Nephron (organoid): ENCODE measurements at regions not wholly inside any gene's neighbourhood (a gene's known extent, or its start where the extent isn't known, plus 50 kb on each side); places are given as distances from the start of the nearest gene placed in this dataset.
"Not testable (repeated sequence)": the region's sequence is repeated elsewhere in the genome, so short reads cannot be mapped to it uniquely, and the experiment has no call there.

Experiments
- H3K27ac Mint-ChIP-seq, 3 experiments: 2 replicates each; pipeline ENCODE4 v1.8.0; 2020; ENCODE audit warnings: mixed read lengths in 3 of 3, mild to moderate bottlenecking in 2 of 3, moderate library complexity in 1 of 3
- H3K27me3 Mint-ChIP-seq: 2 replicates; pipeline ENCODE4 v1.8.0; 2021; ENCODE audit warnings: low read depth, mild to moderate bottlenecking, moderate library complexity, mixed read lengths
- H3K36me3 Mint-ChIP-seq: 2 replicates; pipeline ENCODE4 v1.8.0; 2020; ENCODE audit warnings: low read depth, mixed read lengths
- H3K4me1 Mint-ChIP-seq: 2 replicates; pipeline ENCODE4 v1.8.0; 2020; ENCODE audit warnings: mixed read lengths
- H3K4me3 Mint-ChIP-seq, 3 experiments: 2 replicates each; pipeline ENCODE4 v1.8.0; 2020; ENCODE audit warnings: mild to moderate bottlenecking in 3 of 3, mixed read lengths in 3 of 3, moderate library complexity in 2 of 3
- H3K9me3 Mint-ChIP-seq: 2 replicates; pipeline ENCODE4 v1.8.0; 2020; ENCODE audit warnings: mixed read lengths
- CTCF ChIP-seq, 3 experiments: fragments of 200-600 bp; sonication (generic); IDR thresholded peaks; one replicate each; pipeline ENCODE4 v1.5.0; 2021; ENCODE audit warnings: antibody characterized with exemption in 3 of 3; ENCODE audit not compliant: unreplicated experiment in 3 of 3

- Mint-ChIP-seq H3K36me3 (peaks cover 10% of the 10 kb centered on the region), H3K27me3 (peaks cover 4% of the 10 kb centered on the region), H3K9me3 (peaks cover 21% of the 10 kb centered on the region), H3K4me3 (no peak overlapping the region), H3K4me1 (no peaks in the 10 kb centered on the region), H3K27ac (no peak overlapping the region)
- no peak for TF ChIP-seq CTCF (IDR thresholded peaks at IDR 0.05; ENCODE audit: unreplicated experiment in 3 of 3)
Observed at GRCh38 chr15:70514251-70514650, 249.1 kb downstream of the UACA start.

- H3K9me3 Mint-ChIP-seq = peaks cover 24% of the 10 kb centered on the region
- H3K27ac Mint-ChIP-seq = no peak overlapping the region
- H3K36me3 Mint-ChIP-seq = peaks cover 13% of the 10 kb centered on the region
- TF ChIP-seq CTCF (IDR thresholded peaks at IDR 0.05; ENCODE audit: unreplicated experiment in 3 of 3) = no peak
- H3K27me3 Mint-ChIP-seq = peaks cover 5% of the 10 kb centered on the region
- peaks cover 3% of the 10 kb centered on the region for H3K4me1 Mint-ChIP-seq
- no peak overlapping the region for H3K4me3 Mint-ChIP-seq
Observed at GRCh38 chr15:70513819-70514218, 249.5 kb downstream of the UACA start.

GRCh38 chr15:70512772-70513362, 250.5 kb downstream of the UACA start:
- TF ChIP-seq CTCF (IDR thresholded peaks at IDR 0.05; ENCODE audit: unreplicated experiment in 3 of 3) = peak in 2 of 3 experiments; percentile 19 to 24
- Mint-ChIP-seq H3K27ac (no peak overlapping the region), H3K27me3 (peaks cover 8% of the 10 kb centered on the region), H3K36me3 (peaks cover 15% of the 10 kb centered on the region), H3K9me3 (peaks cover 31% of the 10 kb centered on the region), H3K4me1 (peaks cover 8% of the 10 kb centered on the region), H3K4me3 (no peak overlapping the region)

- H3K27me3 Mint-ChIP-seq, H3K27ac Mint-ChIP-seq, H3K4me3 Mint-ChIP-seq, H3K4me1 Mint-ChIP-seq: not testable (repeated sequence)
- H3K36me3 Mint-ChIP-seq = peaks cover 15% of the 10 kb centered on the region
- peaks cover 32% of the 10 kb centered on the region for H3K9me3 Mint-ChIP-seq
Observed at GRCh38 chr15:70511972-70512587, 251.3 kb downstream of the UACA start.

- H3K36me3 Mint-ChIP-seq = peaks cover 15% of the 10 kb centered on the region
- H3K9me3 Mint-ChIP-seq = peaks cover 32% of the 10 kb centered on the region
- no peak overlapping the region for H3K27ac Mint-ChIP-seq
- peaks cover 8% of the 10 kb centered on the region for H3K27me3 Mint-ChIP-seq
- TF ChIP-seq CTCF (IDR thresholded peaks at IDR 0.05; ENCODE audit: unreplicated experiment in 3 of 3) = no peak
- no peak overlapping the region for H3K4me3 Mint-ChIP-seq
- H3K4me1 Mint-ChIP-seq = peaks cover 22% of the 10 kb centered on the region
Observed at GRCh38 chr15:70510433-70510832, 252.9 kb downstream of the UACA start.

- Mint-ChIP-seq H3K4me1 (peaks cover 26% of the 10 kb centered on the region), H3K4me3 (no peak overlapping the region), H3K27me3 (peaks cover 8% of the 10 kb centered on the region), H3K27ac (no peak overlapping the region), H3K9me3 (peaks cover 29% of the 10 kb centered on the region), H3K36me3 (peaks cover 15% of the 10 kb centered on the region)
- no peak for TF ChIP-seq CTCF (IDR thresholded peaks at IDR 0.05; ENCODE audit: unreplicated experiment in 3 of 3)
Observed at GRCh38 chr15:70509731-70510143, 253.6 kb downstream of the UACA start.
